Lower leg skin (tissue), 3 donors: ENCODE measurements at regions not wholly inside any gene's neighbourhood (a gene's known extent, or its start where the extent isn't known, plus 50 kb on each side); places are given as distances from the start of the nearest gene placed in this dataset.

Source experiments
- POLR2A ChIP-seq, 2 donors: fragments of 450-650 bp; IDR thresholded peaks; one replicate each; pipeline ENCODE4 v1.6.1; 2016 to 2017; ENCODE audit warnings: antibody characterized with exemption in 2 of 2, mild to moderate bottlenecking in 1 of 2, moderate library complexity in 1 of 2
- TF ChIP-seq, protein P1 (sequence below), 3 donors: fragments of 450-650 bp; IDR thresholded peaks; one replicate each; pipeline ENCODE4 v1.5.1; 2016; ENCODE audit warnings: antibody characterized with exemption in 3 of 3, mild to moderate bottlenecking in 3 of 3, moderate library complexity in 2 of 3

DNA sequence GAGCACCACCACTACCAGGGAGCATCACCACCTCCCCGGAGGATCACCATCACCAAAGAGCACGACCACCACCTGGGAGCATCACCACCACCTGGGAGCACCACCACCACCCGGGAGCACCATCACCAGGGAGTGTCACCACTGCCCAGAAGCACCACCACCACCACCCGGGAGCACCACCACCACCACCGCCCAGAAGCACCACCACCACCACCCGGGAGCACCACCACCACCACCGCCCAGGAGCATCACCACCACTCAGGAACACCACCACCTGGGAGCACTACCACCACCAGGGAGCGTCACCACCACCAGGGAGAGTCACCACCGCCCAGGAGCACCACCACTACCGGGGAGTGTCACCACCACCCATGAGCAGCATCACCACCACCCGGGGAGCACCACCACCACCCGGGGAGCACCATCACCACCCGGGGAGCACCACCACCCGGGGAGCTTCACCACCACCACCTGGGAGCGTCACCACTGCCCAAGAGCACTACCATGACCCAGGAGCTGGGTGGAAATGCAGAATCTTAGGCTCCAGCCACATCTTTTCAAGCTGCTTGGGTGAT is 237.3 kb downstream of the SOD2 start:
- TF ChIP-seq, protein P1, sequence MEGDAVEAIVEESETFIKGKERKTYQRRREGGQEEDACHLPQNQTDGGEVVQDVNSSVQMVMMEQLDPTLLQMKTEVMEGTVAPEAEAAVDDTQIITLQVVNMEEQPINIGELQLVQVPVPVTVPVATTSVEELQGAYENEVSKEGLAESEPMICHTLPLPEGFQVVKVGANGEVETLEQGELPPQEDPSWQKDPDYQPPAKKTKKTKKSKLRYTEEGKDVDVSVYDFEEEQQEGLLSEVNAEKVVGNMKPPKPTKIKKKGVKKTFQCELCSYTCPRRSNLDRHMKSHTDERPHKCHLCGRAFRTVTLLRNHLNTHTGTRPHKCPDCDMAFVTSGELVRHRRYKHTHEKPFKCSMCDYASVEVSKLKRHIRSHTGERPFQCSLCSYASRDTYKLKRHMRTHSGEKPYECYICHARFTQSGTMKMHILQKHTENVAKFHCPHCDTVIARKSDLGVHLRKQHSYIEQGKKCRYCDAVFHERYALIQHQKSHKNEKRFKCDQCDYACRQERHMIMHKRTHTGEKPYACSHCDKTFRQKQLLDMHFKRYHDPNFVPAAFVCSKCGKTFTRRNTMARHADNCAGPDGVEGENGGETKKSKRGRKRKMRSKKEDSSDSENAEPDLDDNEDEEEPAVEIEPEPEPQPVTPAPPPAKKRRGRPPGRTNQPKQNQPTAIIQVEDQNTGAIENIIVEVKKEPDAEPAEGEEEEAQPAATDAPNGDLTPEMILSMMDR (IDR thresholded peaks at IDR 0.05), result no peak
- no peak for TF ChIP-seq POLR2A (IDR thresholded peaks at IDR 0.05)
